Ascending aorta (tissue), 2 donors: ENCODE measurements at regions not wholly inside any gene's neighbourhood (a gene's known extent, or its start where the extent isn't known, plus 50 kb on each side); places are given as distances from the start of the nearest gene placed in this dataset.

ENCODE experiments used
- DNase-seq, 2 donors: peaks; one replicate each; pipeline ENCODE4 v3.0.0-alpha.2; 2019; ENCODE audit warnings: low spot score in 2 of 2
- H3K27ac ChIP-seq, 2 donors: fragments of 200-600 bp; sonication (generic); one replicate each; pipeline ENCODE4 v1.5.1; 2016 to 2017; ENCODE audit warnings: mild to moderate bottlenecking in 1 of 2
- H3K27me3 ChIP-seq: fragments of 200-600 bp; sonication (generic); one replicate; pipeline ENCODE4 v1.5.1; 2017
- H3K36me3 ChIP-seq, 2 donors: fragments of 200-600 bp; sonication (generic); one replicate each; pipeline ENCODE4 v1.5.1; 2016
- H3K4me1 ChIP-seq, 2 donors: fragments of 200-600 bp; sonication (generic); one replicate each; pipeline ENCODE4 v1.5.1; 2016 to 2017; ENCODE audit warnings: mild to moderate bottlenecking in 1 of 2
- H3K4me3 ChIP-seq, 2 donors: fragments of 200-600 bp; sonication (generic); one replicate each; pipeline ENCODE4 v1.5.1; 2016 to 2017; ENCODE audit warnings: mild to moderate bottlenecking in 1 of 2
- H3K9me3 ChIP-seq, 2 donors: fragments of 200-600 bp; sonication (generic); one replicate each; pipeline ENCODE4 v1.5.1; 2016
- intact Hi-C: fragments of 100-400 bp; cut with DNase I; formaldehyde crosslinking; loops from one replicate; pipeline ENCODE4 v1.15.1; 2023
- TF ChIP-seq, protein P1 (sequence below), 3 experiments: fragments of 200-600 bp in 2 of 3; fragments of 450-650 bp in 1 of 3; sonication (generic) in 2 of 3; IDR thresholded peaks; one replicate each; pipeline ENCODE4 v1.5.1; 2016 to 2019; ENCODE audit warnings: antibody characterized with exemption in 3 of 3, mild to moderate bottlenecking in 1 of 3, moderate library complexity in 1 of 3

DNA sequence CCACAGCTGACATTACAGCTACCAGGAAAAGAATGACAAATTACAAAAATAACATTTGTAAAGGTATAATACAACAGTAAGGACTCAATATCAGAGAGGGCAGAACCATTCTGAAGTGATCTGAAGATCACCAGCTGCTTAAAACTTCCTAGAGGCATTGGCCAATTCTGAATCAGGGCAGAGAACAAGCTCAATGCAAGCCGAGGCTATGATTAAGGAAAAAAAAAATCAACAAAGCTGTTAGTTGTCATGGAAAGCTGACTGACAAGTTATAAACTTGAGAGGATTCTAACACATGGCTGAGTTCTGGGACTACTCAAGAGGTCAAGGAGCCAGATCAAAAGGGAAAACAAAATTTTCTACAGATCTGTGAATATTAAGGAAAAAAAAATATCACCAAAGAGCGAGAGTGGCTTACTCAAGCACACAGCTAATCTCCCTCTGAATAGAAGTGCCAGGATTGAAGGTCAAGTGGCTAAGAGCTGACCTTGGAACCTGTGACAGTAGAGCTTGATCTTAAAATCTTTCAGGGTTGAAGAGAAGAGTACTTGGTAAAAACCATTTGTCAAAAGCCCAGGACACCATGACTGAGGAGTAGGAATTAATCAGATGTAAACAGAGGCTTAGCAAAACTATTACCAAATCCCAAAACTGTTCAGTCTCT is 383.4 kb downstream of the USP25 start:
- H3K36me3 ChIP-seq: no peaks in the 10 kb centered on the region
- H3K9me3 ChIP-seq: peaks cover 0 to 4% of the 10 kb centered on the region in 2 donors
- intact Hi-C loops: no loop called here
- TF ChIP-seq, protein P1, sequence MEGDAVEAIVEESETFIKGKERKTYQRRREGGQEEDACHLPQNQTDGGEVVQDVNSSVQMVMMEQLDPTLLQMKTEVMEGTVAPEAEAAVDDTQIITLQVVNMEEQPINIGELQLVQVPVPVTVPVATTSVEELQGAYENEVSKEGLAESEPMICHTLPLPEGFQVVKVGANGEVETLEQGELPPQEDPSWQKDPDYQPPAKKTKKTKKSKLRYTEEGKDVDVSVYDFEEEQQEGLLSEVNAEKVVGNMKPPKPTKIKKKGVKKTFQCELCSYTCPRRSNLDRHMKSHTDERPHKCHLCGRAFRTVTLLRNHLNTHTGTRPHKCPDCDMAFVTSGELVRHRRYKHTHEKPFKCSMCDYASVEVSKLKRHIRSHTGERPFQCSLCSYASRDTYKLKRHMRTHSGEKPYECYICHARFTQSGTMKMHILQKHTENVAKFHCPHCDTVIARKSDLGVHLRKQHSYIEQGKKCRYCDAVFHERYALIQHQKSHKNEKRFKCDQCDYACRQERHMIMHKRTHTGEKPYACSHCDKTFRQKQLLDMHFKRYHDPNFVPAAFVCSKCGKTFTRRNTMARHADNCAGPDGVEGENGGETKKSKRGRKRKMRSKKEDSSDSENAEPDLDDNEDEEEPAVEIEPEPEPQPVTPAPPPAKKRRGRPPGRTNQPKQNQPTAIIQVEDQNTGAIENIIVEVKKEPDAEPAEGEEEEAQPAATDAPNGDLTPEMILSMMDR (IDR thresholded peaks at IDR 0.05): no peak
- H3K4me3 ChIP-seq: no peak overlapping the region
- no peaks in the 10 kb centered on the region for H3K27me3 ChIP-seq
- DNase-seq: no peak
- H3K4me1 ChIP-seq: no peaks in the 10 kb centered on the region
- no peak overlapping the region for H3K27ac ChIP-seq

DNA sequence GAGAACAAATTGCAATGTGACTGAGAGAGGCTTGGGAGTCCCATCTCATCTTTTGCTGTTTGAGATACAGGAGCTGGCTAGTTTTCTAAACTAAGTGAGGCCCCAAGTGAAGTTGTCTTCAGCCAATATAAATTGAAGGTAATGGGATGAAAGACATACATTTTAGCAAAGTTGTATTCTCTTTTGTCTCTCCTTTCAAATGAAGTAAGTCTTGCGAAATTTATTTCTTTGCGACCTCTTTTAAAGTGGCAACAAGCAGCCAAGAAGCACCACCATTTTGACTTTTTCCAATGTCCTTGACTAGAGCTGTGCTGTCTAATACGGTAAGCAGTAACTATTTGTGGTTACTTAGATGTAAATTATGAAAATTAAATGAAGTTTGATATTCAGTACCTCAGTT is 385.7 kb downstream of the USP25 start:
- Histone ChIP-seq H3K27ac (peak overlapping the region in 1 of 2 donors; percentile 35), H3K27me3 (no peaks in the 10 kb centered on the region), H3K9me3 (peaks cover 0 to 4% of the 10 kb centered on the region in 2 donors), H3K4me3 (no peak overlapping the region), H3K36me3 (no peaks in the 10 kb centered on the region), H3K4me1 (no peaks in the 10 kb centered on the region)
- TF ChIP-seq, protein P1 (IDR thresholded peaks at IDR 0.05): no peak
- intact Hi-C loops: no loop called here
- DNase-seq: no peak

DNA sequence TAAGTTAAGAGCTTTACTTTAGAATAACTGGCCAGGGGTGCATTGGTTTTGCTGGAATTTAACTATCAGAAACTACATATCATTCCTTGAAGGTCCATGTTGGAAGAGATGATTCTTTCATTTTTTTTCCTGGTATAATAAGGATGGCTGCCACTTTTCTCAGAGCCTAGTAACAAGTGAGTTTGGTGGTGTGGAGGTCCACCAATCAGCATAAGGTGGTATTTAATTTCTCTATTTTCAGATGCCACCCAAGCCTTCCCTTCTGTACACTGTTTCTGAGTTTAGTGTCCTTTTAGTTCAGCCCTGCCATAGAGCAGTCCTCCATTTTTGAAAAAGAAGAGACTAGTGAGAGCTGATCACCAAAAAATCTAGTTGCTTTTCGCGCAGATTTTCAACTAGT is 386.3 kb downstream of the USP25 start:
- H3K27me3 ChIP-seq: no peaks in the 10 kb centered on the region
- intact Hi-C loops: no loop called here
- no peak for DNase-seq
- H3K36me3 ChIP-seq: no peaks in the 10 kb centered on the region
- H3K27ac ChIP-seq: peak overlapping the region in 1 of 2 donors; percentile 35
- TF ChIP-seq, protein P1 (IDR thresholded peaks at IDR 0.05): no peak
- no peak overlapping the region for H3K4me3 ChIP-seq
- H3K4me1 ChIP-seq: no peaks in the 10 kb centered on the region
- peaks cover 0 to 4% of the 10 kb centered on the region in 2 donors for H3K9me3 ChIP-seq

DNA sequence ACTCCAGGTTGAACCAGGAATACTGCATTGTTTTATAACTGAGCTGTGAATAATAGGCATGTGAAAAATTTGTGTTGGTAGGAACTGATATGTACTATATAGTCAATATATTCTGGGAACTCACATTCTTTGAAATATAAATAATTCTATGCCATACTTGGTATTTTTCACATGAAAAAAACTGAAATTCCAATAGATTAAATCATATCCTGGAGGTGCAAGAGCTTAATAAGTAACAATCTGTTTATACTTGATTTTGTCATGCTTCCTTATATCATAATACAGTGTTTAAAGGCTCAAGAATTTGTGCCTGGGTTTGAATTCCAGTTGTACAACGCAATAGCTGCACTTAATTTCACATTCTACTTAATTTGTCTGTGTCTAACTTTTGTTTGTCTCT is 387.0 kb downstream of the USP25 start:
- Histone ChIP-seq H3K27me3 (no peaks in the 10 kb centered on the region), H3K27ac (peak overlapping the region; percentile 35 to 61), H3K36me3 (no peaks in the 10 kb centered on the region), H3K9me3 (peaks cover 0 to 4% of the 10 kb centered on the region in 2 donors), H3K4me1 (no peaks in the 10 kb centered on the region), H3K4me3 (no peak overlapping the region)
- TF ChIP-seq, protein P1 (IDR thresholded peaks at IDR 0.05): no peak
- DNase-seq: no peak
- intact Hi-C loops: no loop called here

DNA sequence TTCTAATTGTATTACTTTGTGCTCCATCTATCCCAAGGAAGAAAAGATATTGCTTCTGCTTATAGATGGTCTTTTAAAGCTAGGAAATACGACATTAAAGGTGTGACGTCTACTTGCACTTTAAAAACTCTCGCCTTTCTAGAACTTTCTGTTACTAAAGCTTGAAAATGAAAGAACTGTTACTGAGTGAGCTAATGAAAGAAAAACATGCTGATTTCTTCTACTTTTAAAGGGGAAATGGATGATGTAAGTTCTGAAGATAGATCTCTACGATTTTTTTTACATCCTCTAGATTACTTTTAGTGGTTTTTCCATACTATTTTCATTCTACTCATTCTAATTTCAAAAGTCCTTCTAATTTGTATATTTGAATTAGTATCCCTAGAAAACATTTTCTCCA is 387.5 kb downstream of the USP25 start:
- Histone ChIP-seq H3K27ac (peak overlapping the region; percentile 44 to 61), H3K9me3 (peaks cover 0 to 4% of the 10 kb centered on the region in 2 donors), H3K4me1 (no peaks in the 10 kb centered on the region), H3K4me3 (peak overlapping the region in 1 of 2 donors; percentile 37), H3K27me3 (no peaks in the 10 kb centered on the region), H3K36me3 (no peaks in the 10 kb centered on the region)
- DNase-seq: no peak
- intact Hi-C loops: no loop called here
- TF ChIP-seq, protein P1 (IDR thresholded peaks at IDR 0.05): no peak
